ENCODE measurements at regions not wholly inside any gene's neighbourhood (a gene's known extent, or its start where the extent isn't known, plus 50 kb on each side); places are given as distances from the start of the nearest gene placed in this dataset.

- Mint-ChIP-seq H3K27ac (no peak overlapping the region), H3K27me3 (ENCODE audit: low read depth in 3 of 3) (peaks cover 0 to 4% (median 1%) of the 10 kb centered on the region in 3 donors), H3K9me3 (peaks cover 0 to 14% (median 3%) of the 10 kb centered on the region in 7 donors), H3K36me3 (no peaks in the 10 kb centered on the region), H3K4me1 (no peaks in the 10 kb centered on the region), H3K4me3 (no peak overlapping the region)
- Histone ChIP-seq H3K27me3 (ENCODE audit: control insufficient read depth in 2 of 2, insufficient read depth in 2 of 2, low read length in 2 of 2) (no peaks in the 10 kb centered on the region), H4K20me1 (ENCODE audit: insufficient read depth, low read length) (no peaks in the 10 kb centered on the region), H3K27ac (ENCODE audit: low read depth in 1 of 2, low read length in 2 of 2) (no peak overlapping the region), H3K9me3 (replicated peaks in 1 of 2; ENCODE audit: control insufficient read depth in 1 of 2, insufficient read depth in 1 of 2, low read length in 2 of 2) (no peaks in the 10 kb centered on the region), H3K36me3 (replicated peaks in 1 of 2; ENCODE audit: control insufficient read depth in 1 of 2, insufficient read depth in 2 of 2, low read length in 2 of 2) (no peaks in the 10 kb centered on the region), H3K4me2 (replicated peaks; ENCODE audit: extremely low read depth, low read length, poor library complexity, severe bottlenecking) (no peak overlapping the region), H3K4me3 (replicated peaks in 1 of 3; ENCODE audit: low read depth in 2 of 3, low read length in 3 of 3) (no peak overlapping the region), H3K79me2 (ENCODE audit: insufficient read depth, low read length) (no peaks in the 10 kb centered on the region), H3K4me1 (ENCODE audit: control insufficient read depth in 1 of 2, insufficient read depth in 2 of 2, low read length in 2 of 2) (no peaks in the 10 kb centered on the region), H2AFZ (ENCODE audit: insufficient read depth, low read depth, low read length, poor library complexity, severe bottlenecking) (no peak overlapping the region), H3K9ac (ENCODE audit: insufficient read depth, low read length, poor library complexity, severe bottlenecking) (no peak overlapping the region)
- DNase-seq, result no peak
- no peak for TF ChIP-seq CTCF (IDR thresholded peaks at IDR 0.05)
- 88% methylated on average over 1 of the region's 6 CpGs for WGBS (ENCODE audit: insufficient coverage)
- intact Hi-C loops (cut with micrococcal nuclease), result no loop called here
Observed at GRCh38 chr18:77635858-77636257, 386.2 kb downstream of the GALR1 start.

GRCh38 chr18:77645170-77645872, 395.7 kb downstream of the GALR1 start:
- intact Hi-C loops (cut with micrococcal nuclease), result loop anchor here in 1 of 2 donors (10.0 kb wide), 1 partner anchor 841 kb away; no protein-coding TSS in a partner anchor

More at GRCh38 chr18:77645170-77645872, 395.7 kb downstream of the GALR1 start:
- no peak for DNase-seq
- H3K4me1 ChIP-seq (ENCODE audit: control insufficient read depth in 1 of 2, insufficient read depth in 2 of 2, low read length in 2 of 2), result no peaks in the 10 kb centered on the region
- no peaks in the 10 kb centered on the region for H4K20me1 ChIP-seq (ENCODE audit: insufficient read depth, low read length)
- H3K36me3 ChIP-seq (replicated peaks in 1 of 2; ENCODE audit: control insufficient read depth in 1 of 2, insufficient read depth in 2 of 2, low read length in 2 of 2), result no peaks in the 10 kb centered on the region
- no peaks in the 10 kb centered on the region for H3K9me3 ChIP-seq (replicated peaks in 1 of 2; ENCODE audit: control insufficient read depth in 1 of 2, insufficient read depth in 1 of 2, low read length in 2 of 2)
- no peaks in the 10 kb centered on the region for H3K4me1 Mint-ChIP-seq
- H3K27ac ChIP-seq (ENCODE audit: low read depth in 1 of 2, low read length in 2 of 2), result no peak overlapping the region
- peaks cover 0 to 4% (median 0%) of the 10 kb centered on the region in 7 donors for H3K9me3 Mint-ChIP-seq
- no peak overlapping the region for H3K4me2 ChIP-seq (replicated peaks; ENCODE audit: extremely low read depth, low read length, poor library complexity, severe bottlenecking)
- TF ChIP-seq CTCF (IDR thresholded peaks at IDR 0.05), result no peak
- no peak overlapping the region for H3K4me3 ChIP-seq (replicated peaks in 1 of 3; ENCODE audit: low read depth in 2 of 3, low read length in 3 of 3)
- no peak overlapping the region for H2AFZ ChIP-seq (ENCODE audit: insufficient read depth, low read depth, low read length, poor library complexity, severe bottlenecking)
- H3K27me3 ChIP-seq (ENCODE audit: control insufficient read depth in 2 of 2, insufficient read depth in 2 of 2, low read length in 2 of 2), result no peaks in the 10 kb centered on the region
- peaks cover 1 to 5% (median 4%) of the 10 kb centered on the region in 3 donors for H3K27me3 Mint-ChIP-seq (ENCODE audit: low read depth in 3 of 3)
- H3K79me2 ChIP-seq (ENCODE audit: insufficient read depth, low read length), result no peaks in the 10 kb centered on the region
- no peak overlapping the region for H3K9ac ChIP-seq (ENCODE audit: insufficient read depth, low read length, poor library complexity, severe bottlenecking)
- WGBS (ENCODE audit: insufficient coverage), result 100% methylated on average over 1 of the region's 8 CpGs
- no peaks in the 10 kb centered on the region for H3K36me3 Mint-ChIP-seq
- H3K4me3 Mint-ChIP-seq, result no peak overlapping the region
- H3K27ac Mint-ChIP-seq, result no peak overlapping the region
